ENCODE measurements at regions not wholly inside any gene's neighbourhood (a gene's known extent, or its start where the extent isn't known, plus 50 kb on each side); places are given as distances from the start of the nearest gene placed in this dataset.

GRCh38 chr3:86648087-86648486 lies 342.9 kb downstream of the VGLL3 start:
- H3K4me3 ChIP-seq (ENCODE audit: low read depth, low read length), result no peak overlapping the region
- TF ChIP-seq CTCF (IDR thresholded peaks at IDR 0.05; ENCODE audit: low read depth, low read length, missing control alignments), result no peak
- DNase-seq (ENCODE audit: low read depth), result no peak

- no peak for TF ChIP-seq CTCF (IDR thresholded peaks at IDR 0.05; ENCODE audit: low read depth, low read length, missing control alignments)
- no peak for DNase-seq (ENCODE audit: low read depth)
- H3K4me3 ChIP-seq (ENCODE audit: low read depth, low read length), result no peak overlapping the region
These were observed 345.2 kb downstream of the VGLL3 start for GRCh38 chr3:86645756-86646155.

DNA sequence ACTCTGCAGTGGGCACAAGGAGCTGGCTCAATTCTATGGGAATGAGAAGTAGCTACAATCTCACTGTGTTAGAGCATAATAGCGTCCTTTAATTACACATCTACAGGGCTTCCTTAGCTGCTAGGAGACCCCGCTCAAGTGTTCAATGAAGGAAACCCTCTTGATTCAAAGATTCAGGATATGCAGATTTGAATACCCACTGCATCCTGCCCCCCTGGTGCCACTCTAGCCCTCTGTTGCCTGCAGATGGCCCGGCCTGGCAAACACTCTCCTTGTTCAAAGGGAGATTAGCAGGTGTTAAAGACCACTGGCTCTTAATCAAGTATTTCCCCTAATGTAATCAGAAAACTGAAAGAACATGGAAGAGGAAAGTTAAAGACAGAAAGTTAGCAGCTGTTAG lies 356.6 kb downstream of the VGLL3 start:
- H3K4me3 ChIP-seq (ENCODE audit: low read depth, low read length), result no peak overlapping the region
- DNase-seq (ENCODE audit: low read depth), result no peak
- TF ChIP-seq CTCF (IDR thresholded peaks at IDR 0.05; ENCODE audit: low read depth, low read length, missing control alignments), result no peak

DNA sequence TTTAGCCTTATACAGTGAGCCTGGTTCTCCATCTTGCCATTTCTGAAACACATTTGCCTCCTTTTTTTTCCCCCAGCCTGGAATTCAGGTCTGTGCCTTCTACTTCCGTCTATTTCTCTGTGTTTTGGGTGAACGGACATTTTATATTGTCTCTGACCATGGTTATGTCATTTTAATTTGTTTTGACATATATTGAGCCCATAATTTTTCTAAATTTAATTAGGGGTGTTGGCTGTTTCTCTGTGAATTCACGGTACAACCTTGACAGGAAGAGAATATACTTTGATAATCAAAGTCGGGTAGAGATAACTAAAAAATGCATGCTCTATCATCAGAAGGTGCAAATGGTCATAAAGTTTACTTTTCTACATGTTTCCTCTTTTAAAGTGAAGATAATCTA lies 361.4 kb downstream of the VGLL3 start:
- H3K4me3 ChIP-seq (ENCODE audit: low read depth, low read length), result no peak overlapping the region
- DNase-seq (ENCODE audit: low read depth), result no peak
- no peak for TF ChIP-seq CTCF (IDR thresholded peaks at IDR 0.05; ENCODE audit: low read depth, low read length, missing control alignments)

DNA sequence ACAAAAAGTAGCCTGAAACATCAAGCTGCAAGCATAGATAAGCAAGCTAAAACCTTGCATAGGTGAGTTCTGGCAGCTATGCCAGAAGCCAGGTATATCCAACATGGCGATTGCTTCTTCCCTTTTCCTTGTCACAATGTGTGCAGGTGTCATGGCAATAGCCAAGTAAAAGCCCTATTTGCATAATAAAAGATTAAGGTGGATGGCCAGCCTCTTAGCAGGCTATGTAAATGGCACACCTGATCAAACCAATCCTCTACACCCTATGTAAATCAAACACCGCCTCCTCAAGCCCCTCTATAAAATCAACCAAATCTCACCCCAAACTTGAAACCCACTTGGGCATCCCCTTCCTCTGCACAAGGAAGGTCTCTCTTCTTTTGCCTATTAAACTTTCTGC lies 366.8 kb downstream of the VGLL3 start:
- TF ChIP-seq CTCF (IDR thresholded peaks at IDR 0.05; ENCODE audit: low read depth, low read length, missing control alignments), result no peak
- no peak for DNase-seq (ENCODE audit: low read depth)

DNA sequence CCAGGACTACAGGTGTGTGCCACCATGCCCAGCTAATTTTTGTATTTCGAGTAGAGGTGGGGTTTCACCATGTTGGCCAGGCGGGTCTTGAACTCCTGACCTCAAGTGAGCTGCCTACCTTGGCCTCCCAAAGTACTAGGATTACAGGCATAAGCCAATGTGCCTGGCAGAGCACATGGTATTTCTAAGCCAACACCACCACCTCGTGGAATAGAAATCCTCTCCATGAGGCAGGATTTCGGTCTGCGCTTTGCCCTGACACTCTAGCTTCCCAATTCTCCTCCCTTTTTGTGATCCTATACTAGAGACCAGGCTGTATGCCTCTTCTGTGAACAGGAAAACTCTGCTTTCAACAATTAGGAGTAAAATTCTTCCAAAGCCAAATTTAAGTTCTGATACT lies 372.2 kb downstream of the VGLL3 start:
- no peak for DNase-seq (ENCODE audit: low read depth)
- H3K4me3 ChIP-seq (ENCODE audit: low read depth, low read length), result no peak overlapping the region
- TF ChIP-seq CTCF (IDR thresholded peaks at IDR 0.05; ENCODE audit: low read depth, low read length, missing control alignments), result no peak

More for the DNA sequence above, 366.8 kb downstream of the VGLL3 start:
- H3K4me3 ChIP-seq (ENCODE audit: low read depth, low read length), result no peak overlapping the region

- H3K4me3 ChIP-seq (ENCODE audit: low read depth, low read length), result no peak overlapping the region
- no peak for DNase-seq (ENCODE audit: low read depth)
- no peak for TF ChIP-seq CTCF (IDR thresholded peaks at IDR 0.05; ENCODE audit: low read depth, low read length, missing control alignments)
These were observed 385.8 kb downstream of the VGLL3 start for GRCh38 chr3:86605166-86605565.

Data from GM12864 (cell line).